Karpas-422 (cell line): ENCODE measurements at regions not wholly inside any gene's neighbourhood (a gene's known extent, or its start where the extent isn't known, plus 50 kb on each side); places are given as distances from the start of the nearest gene placed in this dataset.

ENCODE experiments used
- DNase-seq: peaks from one replicate; pipeline ENCODE4 v3.0.0-alpha.2; 2015
- H2AFZ ChIP-seq: fragments of 200-600 bp; sonication (generic); 2 replicates; pipeline ENCODE4 v1.6.1; 2014; ENCODE audit warnings: antibody characterized with exemption, low read length, mixed read lengths
- H3K27ac ChIP-seq: fragments of 200-600 bp; sonication (generic); 2 replicates; pipeline ENCODE4 v1.5.1; 2014; ENCODE audit warnings: mild to moderate bottlenecking, low read length, moderate library complexity
- H3K27me3 ChIP-seq: fragments of 200-600 bp; sonication (generic); 2 replicates; pipeline ENCODE4 v1.6.1; 2014; ENCODE audit warnings: low read length, mixed read lengths
- H3K36me3 ChIP-seq: fragments of 200-600 bp; sonication (generic); 2 replicates; pipeline ENCODE4 v1.6.1; 2014; ENCODE audit warnings: low read length, mixed read lengths; ENCODE audit not compliant: insufficient read depth
- H3K4me1 ChIP-seq: fragments of 200-600 bp; sonication (generic); 2 replicates; pipeline ENCODE4 v1.6.1; 2014; ENCODE audit warnings: mild to moderate bottlenecking, low read length, mixed read lengths
- H3K4me2 ChIP-seq: fragments of 200-600 bp; sonication (generic); 2 replicates; pipeline ENCODE4 v1.6.1; 2014; ENCODE audit warnings: low read length, low read depth, mild to moderate bottlenecking; ENCODE audit not compliant: poor library complexity, severe bottlenecking
- H3K4me3 ChIP-seq: fragments of 200-600 bp; sonication (generic); 2 replicates; pipeline ENCODE4 v1.5.1; 2014; ENCODE audit warnings: mild to moderate bottlenecking, antibody characterized with exemption, low read length, mixed read lengths
- H3K79me2 ChIP-seq: fragments of 200-600 bp; sonication (generic); 2 replicates; pipeline ENCODE4 v1.6.1; 2014; ENCODE audit warnings: mild to moderate bottlenecking, low read length, mixed read lengths
- H3K9ac ChIP-seq: fragments of 200-600 bp; sonication (generic); 2 replicates; pipeline ENCODE4 v1.6.0; 2014; ENCODE audit warnings: low read length
- H3K9me2 ChIP-seq: fragments of 200-600 bp; sonication (generic), shearing (Covaris generic); replicated peaks from 2 replicates; pipeline ENCODE4 v1.6.0; 2014; ENCODE audit warnings: mild to moderate bottlenecking, low read length, moderate library complexity; ENCODE audit not compliant: insufficient read depth
- H3K9me3 ChIP-seq: fragments of 300-700, 200-600 bp; sonication (generic); 2 replicates; pipeline ENCODE4 v1.6.1; 2014; ENCODE audit warnings: low read length, mixed read lengths
- H4K20me1 ChIP-seq: fragments of 200-600 bp; sonication (generic); 2 replicates; pipeline ENCODE4 v1.6.1; 2014; ENCODE audit warnings: mild to moderate bottlenecking, antibody characterized with exemption, low read length, low read depth; ENCODE audit not compliant: insufficient read depth

GRCh38 chr6:22108199-22108598 is 188.6 kb downstream of the PRL start:
- H3K36me3 ChIP-seq: no peaks in the 10 kb centered on the region
- H3K4me1 ChIP-seq: no peaks in the 10 kb centered on the region
- no peak overlapping the region for H2AFZ ChIP-seq
- no peaks in the 10 kb centered on the region for H3K79me2 ChIP-seq
- no peaks in the 10 kb centered on the region for H3K9me2 ChIP-seq
- no peak overlapping the region for H3K4me3 ChIP-seq
- H3K27me3 ChIP-seq: no peaks in the 10 kb centered on the region
- no peaks in the 10 kb centered on the region for H4K20me1 ChIP-seq
- no peaks in the 10 kb centered on the region for H3K9me3 ChIP-seq
- H3K27ac ChIP-seq: no peak overlapping the region
- H3K9ac ChIP-seq: no peak overlapping the region
- no peak for DNase-seq
- H3K4me2 ChIP-seq: no peak overlapping the region

GRCh38 chr6:22110061-22110460 is 186.8 kb downstream of the PRL start:
- no peak overlapping the region for H3K4me2 ChIP-seq
- no peaks in the 10 kb centered on the region for H3K9me3 ChIP-seq
- H3K27ac ChIP-seq: no peak overlapping the region
- H4K20me1 ChIP-seq: no peaks in the 10 kb centered on the region
- H3K27me3 ChIP-seq: no peaks in the 10 kb centered on the region
- DNase-seq: no peak
- no peak overlapping the region for H3K9ac ChIP-seq
- no peak overlapping the region for H3K4me3 ChIP-seq
- H2AFZ ChIP-seq: no peak overlapping the region
- no peaks in the 10 kb centered on the region for H3K9me2 ChIP-seq
- no peaks in the 10 kb centered on the region for H3K79me2 ChIP-seq
- no peaks in the 10 kb centered on the region for H3K4me1 ChIP-seq
- H3K36me3 ChIP-seq: no peaks in the 10 kb centered on the region

DNA sequence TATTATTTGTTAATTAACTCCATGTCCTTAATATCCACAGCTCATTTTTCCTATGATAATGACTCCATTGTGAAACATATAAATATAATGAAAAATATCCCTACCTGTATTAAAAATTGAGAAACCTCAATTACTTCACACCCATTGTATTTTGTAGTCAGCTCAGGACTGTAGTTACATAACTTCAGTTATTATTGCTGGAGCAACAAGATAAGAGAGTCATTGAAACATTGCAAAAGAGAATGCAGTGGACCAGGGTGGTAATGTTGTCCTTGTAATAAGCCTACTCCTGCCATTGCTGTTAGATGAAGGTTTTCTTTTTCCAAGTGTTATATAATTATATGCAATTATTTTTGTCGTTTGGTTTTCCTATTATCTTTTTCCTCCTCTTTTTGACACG is 184.4 kb downstream of the PRL start:
- no peaks in the 10 kb centered on the region for H3K9me3 ChIP-seq
- no peaks in the 10 kb centered on the region for H3K9me2 ChIP-seq
- H3K4me3 ChIP-seq: no peak overlapping the region
- H3K27me3 ChIP-seq: 0 out of 2 replicates have a peak, but pooled peaks cover 2% of the 10 kb centered on the region
- H3K79me2 ChIP-seq: no peaks in the 10 kb centered on the region
- no peaks in the 10 kb centered on the region for H4K20me1 ChIP-seq
- no peaks in the 10 kb centered on the region for H3K4me1 ChIP-seq
- no peak for DNase-seq
- H3K36me3 ChIP-seq: no peaks in the 10 kb centered on the region
- no peak overlapping the region for H3K27ac ChIP-seq
- no peak overlapping the region for H3K9ac ChIP-seq
- H2AFZ ChIP-seq: no peak overlapping the region
- H3K4me2 ChIP-seq: no peak overlapping the region

GRCh38 chr6:22113026-22113766 is 183.6 kb downstream of the PRL start:
- Histone ChIP-seq H3K36me3 (no peaks in the 10 kb centered on the region), H3K9ac (no peak overlapping the region), H3K27me3 (0 out of 2 replicates have a peak, but pooled peaks cover 2% of the 10 kb centered on the region), H2AFZ (no peak overlapping the region), H3K9me2 (no peaks in the 10 kb centered on the region), H3K27ac (no peak overlapping the region), H4K20me1 (no peaks in the 10 kb centered on the region), H3K4me2 (no peak overlapping the region), H3K4me3 (no peak overlapping the region), H3K4me1 (no peaks in the 10 kb centered on the region), H3K9me3 (no peaks in the 10 kb centered on the region), H3K79me2 (no peaks in the 10 kb centered on the region)
- DNase-seq: no peak

GRCh38 chr6:22115559-22115958 is 181.3 kb downstream of the PRL start:
- Histone ChIP-seq H3K9me2 (no peaks in the 10 kb centered on the region), H3K4me1 (no peaks in the 10 kb centered on the region)

DNA sequence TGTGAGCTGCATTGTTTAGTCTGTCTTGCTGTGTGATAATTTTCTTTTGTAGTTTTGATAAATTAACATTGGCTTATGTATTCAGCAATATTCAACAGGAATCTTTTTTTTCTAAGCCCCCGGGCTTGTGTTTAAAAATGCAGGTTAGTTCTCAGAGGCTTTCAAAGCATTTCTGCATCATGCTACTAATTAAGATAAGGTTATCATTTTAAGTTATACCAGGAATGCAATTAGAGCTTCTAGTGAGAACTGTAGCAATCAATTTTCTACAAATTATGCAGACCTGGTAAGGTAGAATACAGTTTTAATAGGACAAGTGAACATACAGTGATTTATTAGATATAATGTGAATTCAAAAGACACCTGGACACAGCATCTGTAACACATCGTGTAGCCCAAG is 179.2 kb downstream of the PRL start:
- H4K20me1 ChIP-seq: no peaks in the 10 kb centered on the region
- no peaks in the 10 kb centered on the region for H3K36me3 ChIP-seq
- no peak overlapping the region for H2AFZ ChIP-seq
- no peak for DNase-seq
- no peak overlapping the region for H3K27ac ChIP-seq
- no peak overlapping the region for H3K4me3 ChIP-seq
- H3K4me2 ChIP-seq: no peak overlapping the region
- no peak overlapping the region for H3K9ac ChIP-seq
- H3K27me3 ChIP-seq: 0 out of 2 replicates have a peak, but pooled peaks cover 2% of the 10 kb centered on the region
- no peaks in the 10 kb centered on the region for H3K9me2 ChIP-seq
- H3K9me3 ChIP-seq: no peaks in the 10 kb centered on the region
- no peaks in the 10 kb centered on the region for H3K4me1 ChIP-seq
- no peaks in the 10 kb centered on the region for H3K79me2 ChIP-seq

More at GRCh38 chr6:22115559-22115958, 181.3 kb downstream of the PRL start:
- no peak overlapping the region for H3K27ac ChIP-seq
- no peak overlapping the region for H3K4me2 ChIP-seq
- H3K9me3 ChIP-seq: no peaks in the 10 kb centered on the region
- no peak for DNase-seq
- no peak overlapping the region for H2AFZ ChIP-seq
- H4K20me1 ChIP-seq: no peaks in the 10 kb centered on the region
- H3K9ac ChIP-seq: no peak overlapping the region
- 0 out of 2 replicates have a peak, but pooled peaks cover 2% of the 10 kb centered on the region for H3K27me3 ChIP-seq
- no peak overlapping the region for H3K4me3 ChIP-seq
- no peaks in the 10 kb centered on the region for H3K79me2 ChIP-seq
- no peaks in the 10 kb centered on the region for H3K36me3 ChIP-seq

GRCh38 chr6:22119500-22119899 is 177.3 kb downstream of the PRL start:
- Histone ChIP-seq H3K4me3 (no peak overlapping the region), H3K79me2 (no peaks in the 10 kb centered on the region), H3K27ac (no peak overlapping the region), H3K4me2 (no peak overlapping the region), H4K20me1 (no peaks in the 10 kb centered on the region), H2AFZ (no peak overlapping the region), H3K9ac (no peak overlapping the region), H3K36me3 (no peaks in the 10 kb centered on the region), H3K9me2 (no peaks in the 10 kb centered on the region), H3K9me3 (no peaks in the 10 kb centered on the region), H3K27me3 (0 out of 2 replicates have a peak, but pooled peaks cover 2% of the 10 kb centered on the region), H3K4me1 (no peaks in the 10 kb centered on the region)
- DNase-seq: no peak

DNA sequence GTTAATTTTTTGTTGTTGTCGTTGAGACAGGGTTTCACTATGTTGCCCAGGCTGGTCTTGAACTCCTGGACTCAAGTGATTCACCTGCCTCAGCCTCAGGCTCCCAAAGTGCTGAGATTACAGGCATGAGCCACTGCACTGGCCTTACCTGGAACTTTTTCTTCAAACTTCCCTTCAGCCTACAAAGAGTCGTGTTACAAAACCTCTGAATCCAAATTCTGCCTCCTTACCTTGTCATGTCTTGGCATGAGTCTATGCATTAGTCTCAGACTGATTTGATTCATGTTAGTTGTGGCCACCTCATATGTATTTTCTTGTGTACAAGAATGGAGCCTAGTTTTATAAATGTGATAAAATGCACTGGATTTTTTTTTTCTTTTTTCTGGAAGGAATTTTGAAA is 172.1 kb downstream of the PRL start:
- Histone ChIP-seq H2AFZ (no peak overlapping the region), H3K27ac (no peak overlapping the region), H3K36me3 (no peaks in the 10 kb centered on the region), H3K27me3 (no peaks in the 10 kb centered on the region), H3K79me2 (no peaks in the 10 kb centered on the region), H3K9me3 (peaks cover 4% of the 10 kb centered on the region; the same call in 1 of the 2 replicates), H3K4me1 (no peaks in the 10 kb centered on the region), H3K9me2 (no peaks in the 10 kb centered on the region), H3K4me2 (no peak overlapping the region), H3K9ac (no peak overlapping the region), H4K20me1 (no peaks in the 10 kb centered on the region), H3K4me3 (no peak overlapping the region)
- DNase-seq: no peak
